ENCODE measurements at regions not wholly inside any gene's neighbourhood (a gene's known extent, or its start where the extent isn't known, plus 50 kb on each side); places are given as distances from the start of the nearest gene placed in this dataset.

- H3K9me3 Mint-ChIP-seq: peaks cover 5% of the 10 kb centered on the region
- POLR2A ChIA-PET: no interaction called here
- no peaks in the 10 kb centered on the region for H3K27me3 Mint-ChIP-seq
- no peak for DNase-seq
- CTCF ChIA-PET: no interaction called here
- H3K4me1 Mint-ChIP-seq: no peaks in the 10 kb centered on the region
- no peak overlapping the region for H3K4me3 Mint-ChIP-seq
- no peak overlapping the region for H3K27ac Mint-ChIP-seq
- no peaks in the 10 kb centered on the region for H3K36me3 Mint-ChIP-seq (ENCODE audit: low read depth)
Observed at GRCh38 chr20:55194947-55195346, 719.6 kb downstream of the DOK5 start.

- H3K27me3 Mint-ChIP-seq: no peaks in the 10 kb centered on the region
- H3K4me1 Mint-ChIP-seq: no peaks in the 10 kb centered on the region
- no peak for DNase-seq
- ChIA-PET CTCF (no interaction called here), POLR2A (no interaction called here)
- peaks cover 15% of the 10 kb centered on the region for H3K9me3 Mint-ChIP-seq
- no peak overlapping the region for H3K4me3 Mint-ChIP-seq
- no peaks in the 10 kb centered on the region for H3K36me3 Mint-ChIP-seq (ENCODE audit: low read depth)
- no peak overlapping the region for H3K27ac Mint-ChIP-seq
Observed at GRCh38 chr20:55186228-55186627, 710.8 kb downstream of the DOK5 start.

GRCh38 chr20:55175081-55175480 is 699.7 kb downstream of the DOK5 start:
- no peak overlapping the region for H3K4me3 Mint-ChIP-seq
- peaks cover 17% of the 10 kb centered on the region for H3K9me3 Mint-ChIP-seq
- DNase-seq: no peak
- no peaks in the 10 kb centered on the region for H3K27me3 Mint-ChIP-seq
- ChIA-PET CTCF (no interaction called here), POLR2A (no interaction called here)
- no peaks in the 10 kb centered on the region for H3K36me3 Mint-ChIP-seq (ENCODE audit: low read depth)
- H3K4me1 Mint-ChIP-seq: no peaks in the 10 kb centered on the region
- H3K27ac Mint-ChIP-seq: no peak overlapping the region

GRCh38 chr20:55174635-55175034 is 699.2 kb downstream of the DOK5 start:
- Mint-ChIP-seq H3K9me3 (peaks cover 14% of the 10 kb centered on the region), H3K36me3 (ENCODE audit: low read depth) (no peaks in the 10 kb centered on the region), H3K4me1 (no peaks in the 10 kb centered on the region), H3K27me3 (no peaks in the 10 kb centered on the region), H3K27ac (no peak overlapping the region), H3K4me3 (no peak overlapping the region)
- no peak for DNase-seq
- POLR2A ChIA-PET: no interaction called here
- CTCF ChIA-PET: no interaction called here

GRCh38 chr20:55174172-55174571 is 698.8 kb downstream of the DOK5 start:
- Mint-ChIP-seq H3K9me3 (peaks cover 14% of the 10 kb centered on the region), H3K27ac (no peak overlapping the region), H3K36me3 (ENCODE audit: low read depth) (no peaks in the 10 kb centered on the region), H3K4me3 (no peak overlapping the region), H3K4me1 (no peaks in the 10 kb centered on the region), H3K27me3 (no peaks in the 10 kb centered on the region)
- ChIA-PET POLR2A (no interaction called here), CTCF (no interaction called here)
- DNase-seq: no peak

- Mint-ChIP-seq H3K36me3 (ENCODE audit: low read depth) (no peaks in the 10 kb centered on the region), H3K27me3 (no peaks in the 10 kb centered on the region), H3K4me3 (no peak overlapping the region), H3K9me3 (peaks cover 14% of the 10 kb centered on the region), H3K27ac (no peak overlapping the region), H3K4me1 (no peaks in the 10 kb centered on the region)
- no peak for DNase-seq
- ChIA-PET CTCF (no interaction called here), POLR2A (no interaction called here)
Observed at GRCh38 chr20:55173601-55174000, 698.2 kb downstream of the DOK5 start.

GRCh38 chr20:55172310-55173002 is 697.1 kb downstream of the DOK5 start:
- ChIA-PET POLR2A (no interaction called here), CTCF (no interaction called here)
- no peak overlapping the region for H3K27ac Mint-ChIP-seq
- no peak overlapping the region for H3K4me3 Mint-ChIP-seq
- no peaks in the 10 kb centered on the region for H3K36me3 Mint-ChIP-seq (ENCODE audit: low read depth)
- H3K27me3 Mint-ChIP-seq: no peaks in the 10 kb centered on the region
- H3K4me1 Mint-ChIP-seq: no peaks in the 10 kb centered on the region
- DNase-seq: no peak
- H3K9me3 Mint-ChIP-seq: peaks cover 11% of the 10 kb centered on the region

GRCh38 chr20:55166063-55166462 is 690.7 kb downstream of the DOK5 start:
- no peak overlapping the region for H3K4me3 Mint-ChIP-seq
- no peaks in the 10 kb centered on the region for H3K27me3 Mint-ChIP-seq
- no peak for DNase-seq
- ChIA-PET CTCF (no interaction called here), POLR2A (no interaction called here)
- H3K9me3 Mint-ChIP-seq: no peaks in the 10 kb centered on the region
- no peaks in the 10 kb centered on the region for H3K36me3 Mint-ChIP-seq (ENCODE audit: low read depth)
- H3K4me1 Mint-ChIP-seq: no peaks in the 10 kb centered on the region
- H3K27ac Mint-ChIP-seq: no peak overlapping the region

GRCh38 chr20:55160996-55161395 is 685.6 kb downstream of the DOK5 start:
- H3K9me3 Mint-ChIP-seq: peaks cover 5% of the 10 kb centered on the region
- CTCF ChIA-PET: no interaction called here

GRCh38 chr20:55160037-55160436 is 684.6 kb downstream of the DOK5 start:
- no peak for DNase-seq
- Mint-ChIP-seq H3K27me3 (no peaks in the 10 kb centered on the region), H3K27ac (no peak overlapping the region), H3K4me3 (no peak overlapping the region), H3K36me3 (ENCODE audit: low read depth) (no peaks in the 10 kb centered on the region), H3K9me3 (peaks cover 8% of the 10 kb centered on the region), H3K4me1 (no peaks in the 10 kb centered on the region)
- CTCF ChIA-PET: no interaction called here
- POLR2A ChIA-PET: no interaction called here

More at GRCh38 chr20:55160996-55161395, 685.6 kb downstream of the DOK5 start:
- Mint-ChIP-seq H3K27me3 (no peaks in the 10 kb centered on the region), H3K4me1 (no peaks in the 10 kb centered on the region), H3K4me3 (no peak overlapping the region), H3K27ac (no peak overlapping the region), H3K36me3 (ENCODE audit: low read depth) (no peaks in the 10 kb centered on the region)
- POLR2A ChIA-PET: no interaction called here
- no peak for DNase-seq

GRCh38 chr20:55159230-55159629 is 683.8 kb downstream of the DOK5 start:
- Mint-ChIP-seq H3K27ac (no peak overlapping the region), H3K9me3 (peaks cover 8% of the 10 kb centered on the region), H3K4me1 (no peaks in the 10 kb centered on the region), H3K4me3 (no peak overlapping the region), H3K36me3 (ENCODE audit: low read depth) (no peaks in the 10 kb centered on the region), H3K27me3 (no peaks in the 10 kb centered on the region)
- CTCF ChIA-PET: no interaction called here
- POLR2A ChIA-PET: no interaction called here
- no peak for DNase-seq

- no peak for DNase-seq
- Mint-ChIP-seq H3K27ac (no peak overlapping the region), H3K4me3 (no peak overlapping the region), H3K4me1 (no peaks in the 10 kb centered on the region), H3K27me3 (no peaks in the 10 kb centered on the region), H3K9me3 (peaks cover 10% of the 10 kb centered on the region), H3K36me3 (ENCODE audit: low read depth) (no peaks in the 10 kb centered on the region)
- CTCF ChIA-PET: no interaction called here
- POLR2A ChIA-PET: no interaction called here
Observed at GRCh38 chr20:55158446-55158845, 683.1 kb downstream of the DOK5 start.

GRCh38 chr20:55155360-55155759 is 680.0 kb downstream of the DOK5 start:
- Mint-ChIP-seq H3K4me1 (no peaks in the 10 kb centered on the region), H3K27me3 (no peaks in the 10 kb centered on the region)
- POLR2A ChIA-PET: no interaction called here

GRCh38 chr20:55153001-55153645 is 677.7 kb downstream of the DOK5 start:
- Mint-ChIP-seq H3K9me3 (peaks cover 12% of the 10 kb centered on the region), H3K27ac (no peak overlapping the region), H3K36me3 (ENCODE audit: low read depth) (no peaks in the 10 kb centered on the region), H3K27me3 (no peaks in the 10 kb centered on the region), H3K4me1 (no peaks in the 10 kb centered on the region), H3K4me3 (no peak overlapping the region)
- ChIA-PET CTCF (no interaction called here), POLR2A (no interaction called here)
- no peak for DNase-seq

More at GRCh38 chr20:55155360-55155759, 680.0 kb downstream of the DOK5 start:
- H3K9me3 Mint-ChIP-seq: peaks cover 12% of the 10 kb centered on the region
- CTCF ChIA-PET: no interaction called here
- no peak overlapping the region for H3K4me3 Mint-ChIP-seq
- no peak overlapping the region for H3K27ac Mint-ChIP-seq
- DNase-seq: no peak
- H3K36me3 Mint-ChIP-seq (ENCODE audit: low read depth): no peaks in the 10 kb centered on the region

Measured in activated CD4-positive, alpha-beta T cell treated with anti-CD3 and anti-CD28 coated beads, Interleukin-2, amount 10 ng/mL, durations not matched to agents 7 days and 5 days (primary cell).